Neural cell (in vitro differentiated cells): ENCODE measurements at regions not wholly inside any gene's neighbourhood (a gene's known extent, or its start where the extent isn't known, plus 50 kb on each side); places are given as distances from the start of the nearest gene placed in this dataset.

Experiments
- H2AFZ ChIP-seq: fragments of 200-600, 300-800 bp; sonication (generic), shearing (Covaris generic); 2 replicates; pipeline ENCODE4 v1.6.0; 2014; ENCODE audit warnings: low read depth, mild to moderate bottlenecking, antibody characterized with exemption, low read length, moderate library complexity
- H3F3A ChIP-seq: fragments of 200-600 bp; shearing (Covaris generic); 2 replicates; pipeline ENCODE4 v1.6.1; 2016; ENCODE audit warnings: mild to moderate bottlenecking, moderate library complexity, mixed read lengths, antibody characterized with exemption, low read length; ENCODE audit not compliant: insufficient read depth, poor library complexity, severe bottlenecking
- H3K27ac ChIP-seq: fragments of 200-600, 300-800 bp; sonication (generic), shearing (Covaris generic); 2 replicates; pipeline ENCODE4 v1.5.1; 2014; ENCODE audit warnings: mild to moderate bottlenecking, low read length, moderate library complexity
- H3K27me3 ChIP-seq: fragments of 300-800, 200-600 bp; sonication (generic), shearing (Covaris generic); 2 replicates; pipeline ENCODE4 v1.6.0; 2014; ENCODE audit warnings: mild to moderate bottlenecking, low read depth, low read length, moderate library complexity; ENCODE audit not compliant: insufficient read depth
- H3K36me3 ChIP-seq: fragments of 300-800, 200-600 bp; sonication (generic), shearing (Covaris generic); 2 replicates; pipeline ENCODE4 v1.5.1; 2014; ENCODE audit warnings: mild to moderate bottlenecking, antibody characterized with exemption, low read length, moderate library complexity; ENCODE audit not compliant: insufficient read depth
- H3K4me2 ChIP-seq: fragments of 300-800, 200-600 bp; sonication (generic), shearing (Covaris generic); 2 replicates; pipeline ENCODE4 v1.6.0; 2014; ENCODE audit warnings: mild to moderate bottlenecking, low read length
- H3K4me3 ChIP-seq: fragments of 300-800, 200-600 bp; sonication (generic), shearing (Covaris generic); 2 replicates; pipeline ENCODE4 v1.5.1; 2014; ENCODE audit warnings: mild to moderate bottlenecking, low read length, moderate library complexity
- H3K79me2 ChIP-seq: fragments of 200-600 bp; shearing (Covaris generic); replicated peaks from 2 replicates; pipeline ENCODE4 v1.6.0; 2014; ENCODE audit warnings: mild to moderate bottlenecking, low read length, moderate library complexity; ENCODE audit not compliant: insufficient read depth
- H3K9ac ChIP-seq: fragments of 300-800, 200-600 bp; sonication (generic), shearing (Covaris generic); 2 replicates; pipeline ENCODE4 v1.6.1; 2016; ENCODE audit warnings: mild to moderate bottlenecking, low read length, mixed read lengths
- H3K9me2 ChIP-seq: fragments of 200-600 bp; shearing (Covaris generic); 2 replicates; pipeline ENCODE4 v1.6.1; 2016; ENCODE audit warnings: mild to moderate bottlenecking, low read length, mixed read lengths; ENCODE audit not compliant: insufficient read depth
- H3K9me3 ChIP-seq: fragments of 200-600, 300-800 bp; sonication (generic), shearing (Covaris generic); 2 replicates; pipeline ENCODE4 v1.6.1; 2016; ENCODE audit warnings: mild to moderate bottlenecking, mixed run types, low read length, moderate library complexity, mixed read lengths
- H4K20me1 ChIP-seq: fragments of 200-600 bp; shearing (Covaris generic); 2 replicates; pipeline ENCODE4 v1.6.1; 2016; ENCODE audit warnings: mild to moderate bottlenecking, mixed run types; ENCODE audit not compliant: insufficient read depth
- EP300 ChIP-seq: fragments of 450-650 bp; conservative IDR thresholded peaks from 2 replicates; pipeline ENCODE4 v1.6.1; 2014; ENCODE audit warnings: antibody characterized with exemption, mild to moderate bottlenecking, moderate library complexity; ENCODE audit not compliant: poor library complexity, severe bottlenecking
- EZH2 ChIP-seq: fragments of 200-600, 300-800 bp; shearing (Covaris generic), sonication (generic); IDR thresholded peaks from 2 replicates; pipeline ENCODE4 v1.6.1; 2014; ENCODE audit warnings: antibody characterized with exemption, low read length, borderline replicate concordance, mild to moderate bottlenecking; ENCODE audit not compliant: insufficient read depth, poor library complexity, severe bottlenecking
- MXI1 ChIP-seq: fragments of 450-650 bp; conservative IDR thresholded peaks from 2 replicates; pipeline ENCODE4 v1.6.1; 2014; ENCODE audit warnings: antibody characterized with exemption, mild to moderate bottlenecking; ENCODE audit not compliant: poor library complexity, severe bottlenecking
- POLR2AphosphoS5 ChIP-seq: IDR thresholded peaks from 2 replicates; pipeline ENCODE4 v1.6.1; 2012
- RAD21 ChIP-seq: fragments of 450-650 bp; conservative IDR thresholded peaks from 2 replicates; pipeline ENCODE4 v1.6.1; 2014; ENCODE audit warnings: antibody characterized with exemption, mild to moderate bottlenecking, moderate library complexity
- REST ChIP-seq: IDR thresholded peaks from 2 replicates; pipeline ENCODE4 v1.6.1; 2012; ENCODE audit warnings: borderline replicate concordance
- SMC3 ChIP-seq: fragments of 450-650 bp; conservative IDR thresholded peaks from 2 replicates; pipeline ENCODE4 v1.6.1; 2014; ENCODE audit warnings: antibody characterized with exemption, mild to moderate bottlenecking, moderate library complexity; ENCODE audit not compliant: poor library complexity
- TAF1 ChIP-seq: IDR thresholded peaks from 2 replicates; pipeline ENCODE4 v1.6.1; 2012; ENCODE audit warnings: low read depth
- TF ChIP-seq, protein P1 (sequence below): fragments of 450-650 bp; IDR thresholded peaks from 2 replicates; pipeline ENCODE4 v1.5.1; 2014; ENCODE audit warnings: antibody characterized with exemption, mild to moderate bottlenecking, moderate library complexity; ENCODE audit not compliant: poor library complexity, severe bottlenecking

DNA sequence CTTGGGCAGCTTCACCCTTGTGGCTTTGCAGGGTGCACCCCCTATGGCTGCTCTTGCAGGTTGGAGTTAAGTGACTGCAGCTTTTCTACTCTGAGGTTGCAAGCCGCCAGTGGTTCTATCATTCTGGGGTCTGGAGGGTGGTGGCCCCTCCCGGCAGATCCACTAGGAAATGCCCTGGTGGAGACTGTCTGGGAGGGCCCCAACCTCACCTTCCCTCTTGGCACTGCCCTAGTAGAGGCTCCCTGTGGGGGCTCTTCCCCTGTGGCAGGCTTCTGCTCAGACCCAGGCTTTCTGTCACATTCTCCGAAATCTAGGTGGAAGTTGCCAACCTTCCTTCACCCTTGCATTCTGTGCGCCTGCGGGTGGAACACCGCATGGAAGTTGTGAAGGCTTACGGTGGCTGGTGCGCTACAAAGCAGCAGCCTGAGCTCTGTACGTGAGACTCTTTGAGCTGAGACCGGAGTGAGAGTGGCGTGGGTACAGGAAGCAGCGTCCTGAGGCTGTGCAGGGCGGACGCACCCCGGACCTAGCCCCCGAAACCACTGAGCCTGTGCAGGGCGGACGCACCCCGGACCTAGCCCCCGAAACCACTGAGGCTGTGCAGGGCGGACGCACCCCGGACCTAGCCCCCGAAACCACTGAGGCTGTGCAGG, 626.7 kb upstream of the FRG1 start:
- H2AFZ ChIP-seq, result no peak overlapping the region

GRCh38 chr4:189322426-189322825, 618.2 kb upstream of the FRG1 start:
- Histone ChIP-seq H3F3A (no peaks in the 10 kb centered on the region), H3K4me2 (no peak overlapping the region), H3K36me3 (no peaks in the 10 kb centered on the region), H3K9me3 (no peaks in the 10 kb centered on the region), H4K20me1 (no peaks in the 10 kb centered on the region), H2AFZ (no peak overlapping the region), H3K9ac (no peak overlapping the region), H3K79me2 (no peaks in the 10 kb centered on the region), H3K9me2 (no peaks in the 10 kb centered on the region), H3K4me3 (no peak overlapping the region), H3K27me3 (no peaks in the 10 kb centered on the region), H3K27ac (no peak overlapping the region)
- TF ChIP-seq, protein P1, sequence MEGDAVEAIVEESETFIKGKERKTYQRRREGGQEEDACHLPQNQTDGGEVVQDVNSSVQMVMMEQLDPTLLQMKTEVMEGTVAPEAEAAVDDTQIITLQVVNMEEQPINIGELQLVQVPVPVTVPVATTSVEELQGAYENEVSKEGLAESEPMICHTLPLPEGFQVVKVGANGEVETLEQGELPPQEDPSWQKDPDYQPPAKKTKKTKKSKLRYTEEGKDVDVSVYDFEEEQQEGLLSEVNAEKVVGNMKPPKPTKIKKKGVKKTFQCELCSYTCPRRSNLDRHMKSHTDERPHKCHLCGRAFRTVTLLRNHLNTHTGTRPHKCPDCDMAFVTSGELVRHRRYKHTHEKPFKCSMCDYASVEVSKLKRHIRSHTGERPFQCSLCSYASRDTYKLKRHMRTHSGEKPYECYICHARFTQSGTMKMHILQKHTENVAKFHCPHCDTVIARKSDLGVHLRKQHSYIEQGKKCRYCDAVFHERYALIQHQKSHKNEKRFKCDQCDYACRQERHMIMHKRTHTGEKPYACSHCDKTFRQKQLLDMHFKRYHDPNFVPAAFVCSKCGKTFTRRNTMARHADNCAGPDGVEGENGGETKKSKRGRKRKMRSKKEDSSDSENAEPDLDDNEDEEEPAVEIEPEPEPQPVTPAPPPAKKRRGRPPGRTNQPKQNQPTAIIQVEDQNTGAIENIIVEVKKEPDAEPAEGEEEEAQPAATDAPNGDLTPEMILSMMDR, result no peak
- no peak for TF ChIP-seq POLR2AphosphoS5
- TF ChIP-seq SMC3, result no peak
- no peak for TF ChIP-seq REST
- TF ChIP-seq EZH2, result no peak
- TF ChIP-seq TAF1, result no peak
- no peak for TF ChIP-seq EP300

More for the DNA sequence above, 626.7 kb upstream of the FRG1 start:
- Histone ChIP-seq H3F3A (no peaks in the 10 kb centered on the region), H3K9me2 (no peaks in the 10 kb centered on the region), H4K20me1 (no peaks in the 10 kb centered on the region), H3K4me2 (no peak overlapping the region), H3K4me3 (no peak overlapping the region), H3K79me2 (no peaks in the 10 kb centered on the region), H3K27me3 (no peaks in the 10 kb centered on the region), H3K36me3 (no peaks in the 10 kb centered on the region), H3K27ac (no peak overlapping the region), H3K9me3 (no peaks in the 10 kb centered on the region), H3K9ac (no peak overlapping the region)
- no peak for TF ChIP-seq EP300
- no peak for TF ChIP-seq RAD21
- no peak for TF ChIP-seq POLR2AphosphoS5
- no peak for TF ChIP-seq TAF1
- TF ChIP-seq MXI1, result no peak
- TF ChIP-seq REST, result no peak
- no peak for TF ChIP-seq SMC3
- no peak for TF ChIP-seq EZH2
- TF ChIP-seq, protein P1, result no peak
